Trophoblast cell (in vitro differentiated cells and primary cell): ENCODE measurements at regions not wholly inside any gene's neighbourhood (a gene's known extent, or its start where the extent isn't known, plus 50 kb on each side); places are given as distances from the start of the nearest gene placed in this dataset.

Experiments used
- DNase-seq, 2 donors: peaks; one replicate each; pipeline ENCODE4 v3.0.0-alpha.2; 2016
- H2AFZ ChIP-seq: 2 replicates; pipeline ENCODE4 v1.6.1; 2013; ENCODE audit warnings: low read length, moderate library complexity, mild to moderate bottlenecking; ENCODE audit not compliant: insufficient read depth, poor library complexity
- H2AK5ac ChIP-seq: 2 replicates; pipeline ENCODE4 v1.6.1; 2013; ENCODE audit warnings: mild to moderate bottlenecking, low read length
- H2BK120ac ChIP-seq: 2 replicates; pipeline ENCODE4 v1.6.1; 2013; ENCODE audit warnings: low read length, mild to moderate bottlenecking, moderate library complexity; ENCODE audit not compliant: insufficient read depth, poor library complexity
- H2BK12ac ChIP-seq: 2 replicates; pipeline ENCODE4 v1.6.1; 2013; ENCODE audit warnings: mild to moderate bottlenecking, low read length, moderate library complexity
- H2BK5ac ChIP-seq: 2 replicates; pipeline ENCODE4 v1.6.1; 2013; ENCODE audit warnings: low read length, low read depth, moderate library complexity, mild to moderate bottlenecking; ENCODE audit not compliant: poor library complexity
- H3K14ac ChIP-seq: 2 replicates; pipeline ENCODE4 v1.6.1; 2013; ENCODE audit warnings: mild to moderate bottlenecking, low read length
- H3K18ac ChIP-seq: 2 replicates; pipeline ENCODE4 v1.6.1; 2013; ENCODE audit warnings: mild to moderate bottlenecking, low read length
- H3K23ac ChIP-seq: 2 replicates; pipeline ENCODE4 v1.6.1; 2013; ENCODE audit warnings: low read length
- H3K27ac ChIP-seq: 2 replicates; pipeline ENCODE4 v1.5.1; 2013; ENCODE audit warnings: low read depth, mild to moderate bottlenecking, inconsistent platforms, low read length, moderate library complexity
- H3K27me3 ChIP-seq: 2 replicates; pipeline ENCODE4 v1.6.1; 2013; ENCODE audit warnings: inconsistent platforms, mild to moderate bottlenecking, low read length, moderate library complexity; ENCODE audit not compliant: insufficient read depth
- H3K36me3 ChIP-seq, 2 experiments: 1 replicate in 1 of 2; 2 replicates in 1 of 2; pipeline ENCODE4 v1.6.1; 2013; ENCODE audit warnings: low read length in 2 of 2, mild to moderate bottlenecking in 2 of 2, moderate library complexity in 1 of 2; ENCODE audit not compliant: insufficient read depth in 2 of 2, control insufficient read depth in 1 of 2
- H3K4ac ChIP-seq: 2 replicates; pipeline ENCODE4 v1.6.1; 2013; ENCODE audit warnings: low read depth, mild to moderate bottlenecking, low read length, moderate library complexity
- H3K4me1 ChIP-seq, 2 experiments: 1 replicate in 1 of 2; 2 replicates in 1 of 2; pipeline ENCODE4 v1.6.1; 2013; ENCODE audit warnings: low read length in 2 of 2, mild to moderate bottlenecking in 2 of 2, moderate library complexity in 1 of 2; ENCODE audit not compliant: insufficient read depth in 2 of 2, control insufficient read depth in 1 of 2
- H3K4me2 ChIP-seq: 2 replicates; pipeline ENCODE4 v1.6.1; 2013; ENCODE audit warnings: inconsistent platforms, mild to moderate bottlenecking, low read length, moderate library complexity
- H3K4me3 ChIP-seq: 2 replicates; pipeline ENCODE4 v1.5.1; 2013; ENCODE audit warnings: mild to moderate bottlenecking, low read depth, low read length, inconsistent platforms
- H3K79me1 ChIP-seq: one replicate; pipeline ENCODE4 v1.6.1; 2013; ENCODE audit warnings: low read length
- H3K79me2 ChIP-seq: 2 replicates; pipeline ENCODE4 v1.6.1; 2013; ENCODE audit warnings: low read length, mild to moderate bottlenecking; ENCODE audit not compliant: control insufficient read depth, insufficient read depth, poor library complexity
- H3K9ac ChIP-seq: 2 replicates; pipeline ENCODE4 v1.6.1; 2013; ENCODE audit warnings: mild to moderate bottlenecking, low read length
- H3K9me3 ChIP-seq: 2 replicates; pipeline ENCODE4 v1.6.1; 2013; ENCODE audit warnings: low read depth, mild to moderate bottlenecking, control low read depth, inconsistent platforms, low read length; ENCODE audit not compliant: insufficient read depth
- H4K12ac ChIP-seq: 2 replicates; pipeline ENCODE4 v1.6.1; 2013; ENCODE audit warnings: low read depth, mild to moderate bottlenecking, low read length, moderate library complexity
- H4K8ac ChIP-seq: 2 replicates; pipeline ENCODE4 v1.6.1; 2013; ENCODE audit warnings: low read depth, mild to moderate bottlenecking, low read length, moderate library complexity
- H4K91ac ChIP-seq: one replicate; pipeline ENCODE4 v1.6.1; 2013; ENCODE audit warnings: low read depth, mild to moderate bottlenecking, low read length, moderate library complexity
- WGBS: extraction: QIAGEN DNeasy Blood & Tissue Kit; methylation state at CpG from one replicate; pipeline ENCODE4 v1.1.7; 2013; ENCODE audit warnings: missing lambda C conversion rate; ENCODE audit not compliant: insufficient read length, insufficient coverage; ENCODE audit errors: extremely low coverage; 5-methylcytosine and 5-hydroxymethylcytosine counted together

DNA sequence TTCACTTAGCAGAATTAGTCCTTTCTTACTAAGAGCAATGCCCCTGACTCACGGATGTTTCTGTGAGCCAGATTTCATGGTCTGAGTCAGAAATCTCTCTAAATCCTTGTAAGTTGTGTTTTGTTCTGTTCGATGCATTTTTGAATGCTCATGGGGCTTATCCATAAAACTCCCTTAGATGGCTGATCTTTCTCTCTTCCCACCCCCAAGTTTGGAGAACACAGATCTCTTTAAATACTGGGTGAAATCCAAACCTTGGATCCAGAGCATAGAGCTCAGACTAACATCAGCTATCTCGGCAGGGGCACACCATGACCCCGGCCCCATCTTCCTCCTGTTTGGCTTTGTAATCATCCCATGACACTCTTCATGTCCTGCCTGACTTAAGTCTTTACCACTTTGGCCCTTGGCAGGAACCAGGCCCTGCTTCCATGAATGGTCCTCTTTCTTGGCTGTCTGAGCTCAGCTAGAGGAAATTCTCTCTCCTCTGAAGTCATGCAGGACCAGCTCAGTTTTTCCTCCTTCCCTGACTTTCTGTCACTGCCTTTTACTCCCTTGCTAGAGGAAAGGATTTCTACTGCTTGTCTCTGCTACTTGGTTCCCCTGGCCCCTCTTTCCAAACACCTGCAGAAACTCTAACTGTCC lies 120.4 kb upstream of the RAB11FIP2 start:
- Histone ChIP-seq H3K79me1 (no peaks in the 10 kb centered on the region), H3K14ac (no peak overlapping the region), H3K23ac (no peak overlapping the region), H3K4ac (no peak overlapping the region), H3K27me3 (no peaks in the 10 kb centered on the region), H3K9ac (no peak overlapping the region), H4K91ac (no peak overlapping the region), H3K9me3 (no peaks in the 10 kb centered on the region), H2BK5ac (no peak overlapping the region), H3K36me3 (no peaks in the 10 kb centered on the region), H3K4me3 (no peak overlapping the region), H2BK120ac (no peak overlapping the region), H3K4me2 (no peak overlapping the region), H4K12ac (no peak overlapping the region), H3K79me2 (no peaks in the 10 kb centered on the region), H2AK5ac (no peak overlapping the region), H2BK12ac (no peak overlapping the region), H3K27ac (no peak overlapping the region), H3K4me1 (no peaks in the 10 kb centered on the region), H4K8ac (no peak overlapping the region), H2AFZ (no peak overlapping the region), H3K18ac (no peak overlapping the region)
- DNase-seq: no peak
- no CpG with 5 or more reads among the region's 4 CpGs for WGBS

DNA sequence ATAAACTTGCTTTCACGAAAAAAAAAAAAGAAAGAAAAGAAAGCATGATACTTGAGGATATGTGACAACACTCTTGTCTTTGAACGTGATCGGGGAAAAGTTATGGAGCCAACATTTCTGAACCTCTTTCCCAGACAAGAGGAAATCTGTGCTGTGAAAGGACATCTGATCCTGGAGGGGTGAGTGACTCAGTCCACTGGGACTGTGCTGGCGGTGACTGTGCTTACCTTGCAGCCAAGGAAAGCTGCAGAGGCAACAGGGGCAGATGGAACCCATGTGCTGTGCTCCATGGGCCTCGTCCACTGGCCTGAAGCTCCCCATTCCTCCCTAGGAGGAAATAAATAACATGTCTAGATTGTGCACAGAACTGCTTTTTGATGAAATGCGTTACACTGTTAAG lies 116.5 kb upstream of the RAB11FIP2 start:
- H2BK12ac ChIP-seq: no peak overlapping the region
- no peaks in the 10 kb centered on the region for H3K4me1 ChIP-seq
- no peaks in the 10 kb centered on the region for H3K36me3 ChIP-seq
- no peak overlapping the region for H3K4me2 ChIP-seq
- H2BK120ac ChIP-seq: no peak overlapping the region
- H3K79me1 ChIP-seq: no peaks in the 10 kb centered on the region
- H3K18ac ChIP-seq: no peak overlapping the region
- no peak overlapping the region for H3K14ac ChIP-seq
- no peak overlapping the region for H3K4ac ChIP-seq
- peak in 1 of 2 donors; percentile 2 for DNase-seq
- H4K8ac ChIP-seq: no peak overlapping the region
- no peaks in the 10 kb centered on the region for H3K9me3 ChIP-seq
- H4K91ac ChIP-seq: no peak overlapping the region
- H4K12ac ChIP-seq: no peak overlapping the region
- no CpG with 5 or more reads among the region's 6 CpGs for WGBS
- no peak overlapping the region for H3K23ac ChIP-seq
- no peak overlapping the region for H3K4me3 ChIP-seq
- no peak overlapping the region for H2BK5ac ChIP-seq
- no peak overlapping the region for H2AFZ ChIP-seq
- no peak overlapping the region for H3K9ac ChIP-seq
- no peaks in the 10 kb centered on the region for H3K79me2 ChIP-seq
- H3K27ac ChIP-seq: no peak overlapping the region
- H2AK5ac ChIP-seq: no peak overlapping the region
- H3K27me3 ChIP-seq: no peaks in the 10 kb centered on the region

DNA sequence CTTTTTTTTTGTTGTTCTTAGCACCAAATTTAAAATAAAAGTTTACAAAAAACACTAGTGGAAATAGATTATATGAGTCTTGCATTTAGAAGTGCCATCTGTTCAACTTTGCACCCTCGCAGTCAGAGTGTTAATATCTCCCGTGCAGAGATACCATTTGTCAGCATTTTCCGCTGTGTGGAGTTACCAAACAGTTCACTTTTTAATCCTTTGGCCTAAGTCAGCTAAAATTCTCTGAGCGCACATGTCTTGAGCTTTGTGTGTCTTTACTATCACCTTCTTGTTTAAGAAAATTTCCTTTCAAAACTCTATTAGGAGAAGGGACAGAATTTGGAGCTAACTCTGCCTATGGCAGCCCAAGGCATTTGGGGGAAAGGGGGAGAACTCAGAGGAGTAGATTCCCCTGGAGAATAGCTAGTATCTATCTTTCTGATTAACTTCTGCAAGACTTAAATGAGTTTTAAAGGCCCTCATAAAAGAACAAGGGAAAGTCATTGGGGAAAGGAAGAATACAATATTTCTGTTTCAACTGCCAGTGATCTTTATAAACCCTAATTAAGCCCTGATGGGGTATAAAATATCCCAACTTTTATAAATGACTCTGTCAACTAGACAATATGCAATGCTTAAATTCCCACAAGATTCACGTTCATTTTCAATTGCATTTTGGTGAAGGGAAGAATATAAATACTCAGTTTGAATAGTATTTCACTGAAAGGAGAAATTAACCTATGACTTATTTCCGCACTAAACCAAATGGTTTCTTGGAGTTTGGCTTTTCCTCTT lies 114.9 kb upstream of the RAB11FIP2 start:
- no peak overlapping the region for H3K14ac ChIP-seq
- H3K79me1 ChIP-seq: no peaks in the 10 kb centered on the region
- H4K8ac ChIP-seq: no peak overlapping the region
- DNase-seq: no peak
- no peak overlapping the region for H2BK12ac ChIP-seq
- no peak overlapping the region for H2AFZ ChIP-seq
- H3K4me1 ChIP-seq: no peaks in the 10 kb centered on the region
- no peak overlapping the region for H2AK5ac ChIP-seq
- H3K27me3 ChIP-seq: no peaks in the 10 kb centered on the region
- no peak overlapping the region for H3K27ac ChIP-seq
- H3K79me2 ChIP-seq: no peaks in the 10 kb centered on the region
- H3K9me3 ChIP-seq: no peaks in the 10 kb centered on the region
- no peak overlapping the region for H4K12ac ChIP-seq
- H3K36me3 ChIP-seq: no peaks in the 10 kb centered on the region
- H3K4ac ChIP-seq: no peak overlapping the region
- H2BK5ac ChIP-seq: no peak overlapping the region
- H4K91ac ChIP-seq: no peak overlapping the region
- no peak overlapping the region for H2BK120ac ChIP-seq
- no peak overlapping the region for H3K23ac ChIP-seq
- no peak overlapping the region for H3K9ac ChIP-seq
- no peak overlapping the region for H3K4me3 ChIP-seq
- H3K4me2 ChIP-seq: no peak overlapping the region
- H3K18ac ChIP-seq: no peak overlapping the region
- no CpG with 5 or more reads among the region's 6 CpGs for WGBS

DNA sequence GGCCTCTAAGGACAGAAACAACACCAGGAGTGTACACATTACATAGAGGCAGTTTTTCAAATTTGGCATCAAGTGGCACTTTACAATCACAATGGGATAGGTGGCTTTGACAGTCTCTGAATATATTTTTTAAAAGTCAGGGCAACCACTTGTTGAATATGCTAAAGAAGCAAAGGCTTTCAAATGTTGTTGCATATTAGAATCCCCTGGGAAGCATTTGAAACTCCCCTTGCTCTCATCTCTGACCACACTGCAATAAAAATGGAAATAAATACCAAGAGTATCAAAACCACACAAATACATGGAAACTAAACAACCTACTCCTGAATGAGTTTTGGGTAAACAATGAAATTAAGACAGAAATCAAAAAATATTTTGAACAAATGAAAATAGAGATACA lies 106.5 kb upstream of the RAB11FIP2 start:
- Histone ChIP-seq H4K91ac (no peak overlapping the region), H3K14ac (no peak overlapping the region), H3K27ac (no peak overlapping the region), H4K8ac (no peak overlapping the region), H3K23ac (no peak overlapping the region), H4K12ac (no peak overlapping the region), H3K9me3 (no peaks in the 10 kb centered on the region), H2AK5ac (no peak overlapping the region), H3K4me1 (no peaks in the 10 kb centered on the region), H2BK5ac (no peak overlapping the region), H3K27me3 (no peaks in the 10 kb centered on the region), H2AFZ (no peak overlapping the region), H3K9ac (no peak overlapping the region), H2BK12ac (no peak overlapping the region), H3K79me2 (no peaks in the 10 kb centered on the region), H3K79me1 (no peaks in the 10 kb centered on the region), H3K4me3 (no peak overlapping the region), H3K36me3 (no peaks in the 10 kb centered on the region), H3K18ac (no peak overlapping the region), H3K4me2 (no peak overlapping the region), H3K4ac (no peak overlapping the region), H2BK120ac (no peak overlapping the region)
- DNase-seq: no peak
